K562 (cell line): ENCODE measurements at regions not wholly inside any gene's neighbourhood (a gene's known extent, or its start where the extent isn't known, plus 50 kb on each side); places are given as distances from the start of the nearest gene placed in this dataset.

Experiments used
- ATAC-seq: fragments of 200-7000 bp; cut with Tn5 transposase; 3 replicates; pipeline ENCODE4 v1.9.1; 2020; ENCODE audit warnings: moderate library complexity
- BruUV-seq: library from RNA; stranded (reverse); fragments of 400-500 nt; replicated peaks from 2 replicates; lab custom pipeline; 2021; lab: Mats Ljungman, UMichigan
- CTCF ChIA-PET: fragments of 300-600 bp; formaldehyde crosslinking; extraction: SDS; loops from one replicate; lab custom pipeline; 2021; ENCODE audit warnings: low intra/inter-chr PET ratio; lab: Yijun Ruan, JAX
- POLR2A ChIA-PET: fragments of 300-600, 350-650 bp; sonication (Branson Sonifier 250); formaldehyde crosslinking; extraction: SDS; loops from one replicate; lab custom pipeline; 2021; ENCODE audit warnings: antibody characterized with exemption, inconsistent platforms; lab: Yijun Ruan, JAX
- DNase-seq, 4 experiments: peaks; one replicate each; pipeline versions ENCODE4 v3.0.0 to v3.0.0-alpha.2; 2011 to 2018; ENCODE audit warnings: low spot score in 3 of 4, mixed read lengths in 3 of 4; ENCODE audit errors: extremely low read depth in 1 of 4
- FAIRE-seq: peaks from 2 replicates; lab custom pipeline; 2011; peaks lifted over from hg19 to GRCh38; lab: Jason Lieb, UNC
- H2AFZ ChIP-seq: 2 replicates; pipeline ENCODE4 v1.6.0; 2011; ENCODE audit warnings: low read depth, low read length, control low read depth, inconsistent platforms
- H3K27ac ChIP-seq: fragments of 200-600 bp; 3 replicates; pipeline ENCODE4 v1.8.0; 2011; ENCODE audit warnings: low read depth, mild to moderate bottlenecking, control low read depth, inconsistent platforms, low read length, moderate library complexity, mixed read lengths; ENCODE audit errors: extremely low read depth
- H3K27me3 ChIP-seq, 2 experiments: fragments of 300-600 bp in 1 of 2; 2 replicates in 1 of 2; 3 replicates in 1 of 2; pipeline versions ENCODE4 v1.6.0 to v1.8.0; 2011; ENCODE audit warnings: inconsistent platforms in 2 of 2, low read length in 2 of 2, mild to moderate bottlenecking in 1 of 2, mixed read lengths in 1 of 2, moderate library complexity in 1 of 2; ENCODE audit not compliant: control insufficient read depth in 2 of 2, insufficient read depth in 2 of 2
- H3K36me3 ChIP-seq: fragments of 300-600 bp; 3 replicates; pipeline ENCODE4 v1.8.0; 2011; ENCODE audit warnings: mild to moderate bottlenecking, low read length, inconsistent platforms; ENCODE audit not compliant: control insufficient read depth, insufficient read depth
- H3K4me1 ChIP-seq, 2 experiments: fragments of 200-600 bp in 1 of 2; replicated peaks in 1 of 2; 2 replicates in 1 of 2; 3 replicates in 1 of 2; pipeline versions ENCODE4 v1.5.1 to v1.8.0; 2011; ENCODE audit warnings: inconsistent platforms in 2 of 2, low read length in 2 of 2, mild to moderate bottlenecking in 1 of 2, mixed read lengths in 1 of 2, moderate library complexity in 1 of 2; ENCODE audit not compliant: control insufficient read depth in 2 of 2, insufficient read depth in 2 of 2
- H3K4me2 ChIP-seq: 2 replicates; pipeline ENCODE4 v1.6.1; 2011; ENCODE audit warnings: low read length, control low read depth, inconsistent platforms, mixed read lengths; ENCODE audit not compliant: insufficient read depth
- H3K4me3 ChIP-seq: fragments of 200-600 bp; sonication (generic), shearing (Covaris generic); 2 replicates; pipeline ENCODE4 v1.5.1; 2016; ENCODE audit warnings: control low read depth, inconsistent platforms
- H3K79me2 ChIP-seq: fragments of 200-600 bp; 3 replicates; pipeline ENCODE4 v1.8.0; 2011; ENCODE audit warnings: low read length, inconsistent platforms; ENCODE audit not compliant: control insufficient read depth, insufficient read depth
- H3K9ac ChIP-seq, 2 experiments: 2 replicates each; pipeline versions ENCODE4 v1.6.0 to v1.6.1; 2011; ENCODE audit warnings: low read depth in 2 of 2, low read length in 2 of 2, control low read depth in 1 of 2, inconsistent platforms in 1 of 2, mild to moderate bottlenecking in 1 of 2, mixed read lengths in 1 of 2; ENCODE audit not compliant: insufficient read depth in 1 of 2
- H3K9me1 ChIP-seq: one replicate; pipeline ENCODE4 v1.6.0; 2011; ENCODE audit warnings: inconsistent platforms, mild to moderate bottlenecking, low read length, moderate library complexity; ENCODE audit not compliant: control insufficient read depth, insufficient read depth
- H3K9me3 ChIP-seq: replicated peaks from 2 replicates; pipeline ENCODE4 v1.5.1; 2011; ENCODE audit warnings: low read depth, low read length, inconsistent platforms; ENCODE audit not compliant: control insufficient read depth, insufficient read depth
- H4K20me1 ChIP-seq: replicated peaks from 2 replicates; pipeline ENCODE4 v1.6.1; 2011; ENCODE audit warnings: low read length, inconsistent platforms, mixed read lengths; ENCODE audit not compliant: control insufficient read depth, insufficient read depth
- CEBPG ChIP-seq, 3 experiments: fragments of 200-800 bp in 1 of 3; sonication (Bioruptor generic) in 1 of 3; sonication (generic) in 1 of 3; formaldehyde crosslinking in 1 of 3; IDR thresholded peaks in 2 of 3; conservative IDR thresholded peaks in 1 of 3; 2 replicates each; pipeline versions ENCODE4 v1.6.1 to v1.8.0; 2016 to 2022; ENCODE audit warnings: missing compliant biosample characterization in 2 of 3, missing genetic modification characterization in 2 of 3, mild to moderate bottlenecking in 1 of 3, missing genetic modification reagents in 1 of 3
- ESRRA ChIP-seq: fragments of 450-650 bp; IDR thresholded peaks from 2 replicates; pipeline ENCODE4 v1.6.1; 2014; ENCODE audit warnings: low read depth, mild to moderate bottlenecking, moderate library complexity, borderline replicate concordance
- GABPA ChIP-seq: fragments of 200-800 bp; sonication (Bioruptor generic); conservative IDR thresholded peaks from 2 replicates; pipeline ENCODE4 v1.6.1; 2016; ENCODE audit warnings: low read depth, missing genetic modification characterization, missing compliant biosample characterization
- HOXB6 ChIP-seq: fragments of 250-450 bp; sonication (Bioruptor Pico); IDR thresholded peaks from 2 replicates; pipeline ENCODE4 v1.5.1; 2022; ENCODE audit warnings: mild to moderate bottlenecking, borderline replicate concordance
- KLF13 ChIP-seq: fragments of 450-650 bp; IDR thresholded peaks from 2 replicates; pipeline ENCODE4 v1.6.1; 2016; ENCODE audit warnings: missing genetic modification characterization, low read depth, mild to moderate bottlenecking, missing compliant biosample characterization, moderate library complexity, borderline replicate concordance
- SMARCA4 ChIP-seq: fragments of 450-650 bp; IDR thresholded peaks from 2 replicates; pipeline ENCODE4 v1.6.1; 2016
- ZSCAN32 ChIP-seq: fragments of 450-650 bp; formaldehyde crosslinking; IDR thresholded peaks from 2 replicates; pipeline ENCODE4 v1.4.0; 2020; ENCODE audit warnings: mild to moderate bottlenecking, moderate library complexity
- WGBS: fragments of 100-300 bp; shearing (Covaris generic); methylation state at CpG from one replicate; pipeline ENCODE4 v1.1.6; 2016; ENCODE audit warnings: low coverage, mixed read lengths; ENCODE audit not compliant: insufficient coverage; ENCODE audit errors: missing lambda C conversion rate; 5-methylcytosine and 5-hydroxymethylcytosine counted together
- in situ Hi-C: fragments of 300-500 bp; cut with MboI; formaldehyde crosslinking; loops from 4 replicates; pipeline ENCODE4 v1.15.0; 2018; ENCODE audit warnings: inconsistent platforms, mixed read lengths
- intact Hi-C: fragments of 100-400 bp; cut with micrococcal nuclease; formaldehyde crosslinking; loops from 2 replicates; pipeline ENCODE4 v1.14.2; 2022
- TF ChIP-seq, protein P1 (sequence below), 2 experiments: fragments of 450-650 bp in 1 of 2; sonication (generic) in 1 of 2; formaldehyde crosslinking in 1 of 2; IDR thresholded peaks in 1 of 2; conservative IDR thresholded peaks in 1 of 2; 2 replicates each; pipeline versions ENCODE4 v1.6.1 to v1.8.1; 2016 to 2023; ENCODE audit warnings: mild to moderate bottlenecking in 2 of 2, moderate library complexity in 2 of 2, inconsistent platforms in 1 of 2, missing genetic modification reagents in 1 of 2
- TF ChIP-seq, protein P2 (sequence below): IDR thresholded peaks from 2 replicates; pipeline ENCODE4 v1.6.1; 2016; ENCODE audit warnings: missing genetic modification characterization, missing compliant biosample characterization
- TF ChIP-seq, protein P3 (sequence below): fragments of 250-450 bp; sonication (Bioruptor Pico); IDR thresholded peaks from 2 replicates; pipeline ENCODE4 v1.8.0; 2021; ENCODE audit warnings: moderate library complexity, mild to moderate bottlenecking, inconsistent platforms

DNA sequence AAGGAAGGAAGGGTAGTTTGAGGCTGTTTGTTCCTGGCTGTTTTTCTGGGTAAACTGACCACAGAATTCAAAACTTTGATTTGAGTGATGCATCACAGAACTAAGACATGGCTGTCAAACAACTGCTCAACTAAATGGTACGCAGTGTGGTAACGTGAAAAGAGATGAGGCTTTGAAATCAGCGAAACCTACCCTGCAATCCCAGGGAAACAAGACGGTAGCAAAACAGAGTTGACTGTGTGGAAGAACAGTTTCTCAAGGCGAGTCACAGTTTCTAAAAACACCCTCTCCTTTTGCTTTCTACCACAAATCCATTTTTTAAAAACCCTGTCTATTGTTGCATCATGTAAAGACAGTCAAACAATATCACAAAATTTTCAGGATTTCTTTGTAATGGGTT, 156.0 kb upstream of the MAF start:
- H4K20me1 ChIP-seq = no peaks in the 10 kb centered on the region
- 69% methylated on average over 5 of the region's 5 CpGs for WGBS
- no peak overlapping the region for H3K9ac ChIP-seq
- no peak overlapping the region for H3K4me2 ChIP-seq
- H3K79me2 ChIP-seq = no peaks in the 10 kb centered on the region
- no peaks in the 10 kb centered on the region for H3K9me3 ChIP-seq
- no TSS peak for BruUV-seq
- TF ChIP-seq, protein P1, sequence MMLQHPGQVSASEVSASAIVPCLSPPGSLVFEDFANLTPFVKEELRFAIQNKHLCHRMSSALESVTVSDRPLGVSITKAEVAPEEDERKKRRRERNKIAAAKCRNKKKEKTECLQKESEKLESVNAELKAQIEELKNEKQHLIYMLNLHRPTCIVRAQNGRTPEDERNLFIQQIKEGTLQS (IDR thresholded peaks at IDR 0.05) = 0 out of 2 replicates have a peak, but pooled peaks have one; percentile 10
- TF ChIP-seq, protein P1 (CRISPR knock-in tag; conservative IDR thresholded peaks at IDR 0.05) = no peak
- TF ChIP-seq, protein P2, sequence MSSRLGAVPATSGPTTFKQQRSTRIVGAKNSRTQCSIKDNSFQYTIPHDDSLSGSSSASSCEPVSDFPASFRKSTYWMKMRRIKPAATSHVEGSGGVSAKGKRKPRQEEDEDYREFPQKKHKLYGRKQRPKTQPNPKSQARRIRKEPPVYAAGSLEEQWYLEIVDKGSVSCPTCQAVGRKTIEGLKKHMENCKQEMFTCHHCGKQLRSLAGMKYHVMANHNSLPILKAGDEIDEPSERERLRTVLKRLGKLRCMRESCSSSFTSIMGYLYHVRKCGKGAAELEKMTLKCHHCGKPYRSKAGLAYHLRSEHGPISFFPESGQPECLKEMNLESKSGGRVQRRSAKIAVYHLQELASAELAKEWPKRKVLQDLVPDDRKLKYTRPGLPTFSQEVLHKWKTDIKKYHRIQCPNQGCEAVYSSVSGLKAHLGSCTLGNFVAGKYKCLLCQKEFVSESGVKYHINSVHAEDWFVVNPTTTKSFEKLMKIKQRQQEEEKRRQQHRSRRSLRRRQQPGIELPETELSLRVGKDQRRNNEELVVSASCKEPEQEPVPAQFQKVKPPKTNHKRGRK (tag) = peak; percentile 79
- no peak for TF ChIP-seq GABPA (tag)
- TF ChIP-seq CEBPG (CRISPR knock-in tag; IDR thresholded peaks at IDR 0.05) = no peak
- peak in 1 of 2 experiments; percentile 57; a peak in 2 of 4 replicates for TF ChIP-seq CEBPG (tag; conservative IDR thresholded peaks at IDR 0.05 in 1 of 2, IDR thresholded peaks at IDR 0.05 in 1 of 2)
- TF ChIP-seq ESRRA = no peak
- 0 out of 2 replicates have a peak, but pooled peaks have one; percentile 10 for TF ChIP-seq ZSCAN32 (CRISPR knock-in tag)
- no peak for TF ChIP-seq KLF13
- no peak for TF ChIP-seq SMARCA4
- TF ChIP-seq, protein P3, sequence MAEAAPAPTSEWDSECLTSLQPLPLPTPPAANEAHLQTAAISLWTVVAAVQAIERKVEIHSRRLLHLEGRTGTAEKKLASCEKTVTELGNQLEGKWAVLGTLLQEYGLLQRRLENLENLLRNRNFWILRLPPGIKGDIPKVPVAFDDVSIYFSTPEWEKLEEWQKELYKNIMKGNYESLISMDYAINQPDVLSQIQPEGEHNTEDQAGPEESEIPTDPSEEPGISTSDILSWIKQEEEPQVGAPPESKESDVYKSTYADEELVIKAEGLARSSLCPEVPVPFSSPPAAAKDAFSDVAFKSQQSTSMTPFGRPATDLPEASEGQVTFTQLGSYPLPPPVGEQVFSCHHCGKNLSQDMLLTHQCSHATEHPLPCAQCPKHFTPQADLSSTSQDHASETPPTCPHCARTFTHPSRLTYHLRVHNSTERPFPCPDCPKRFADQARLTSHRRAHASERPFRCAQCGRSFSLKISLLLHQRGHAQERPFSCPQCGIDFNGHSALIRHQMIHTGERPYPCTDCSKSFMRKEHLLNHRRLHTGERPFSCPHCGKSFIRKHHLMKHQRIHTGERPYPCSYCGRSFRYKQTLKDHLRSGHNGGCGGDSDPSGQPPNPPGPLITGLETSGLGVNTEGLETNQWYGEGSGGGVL (CRISPR knock-in tag) = no peak
- no peak for TF ChIP-seq HOXB6
- H3K27ac ChIP-seq = peak overlapping the region; percentile 20; the same call in 1 of the 3 replicates
- no peaks in the 10 kb centered on the region for H3K27me3 ChIP-seq
- in situ Hi-C loops = no loop called here
- intact Hi-C loops = no loop called here
- CTCF ChIA-PET = interaction anchor here (0.7 kb wide), 1 partner anchor 328 kb away, joined by 8 read pairs; no protein-coding TSS in a partner anchor
- peaks cover 0 to 16% of the 10 kb centered on the region in 2 experiments; a peak in 2 of 5 replicates for H3K4me1 ChIP-seq
- H3K9me1 ChIP-seq = no peaks in the 10 kb centered on the region
- POLR2A ChIA-PET = interaction anchor here (0.9 to 1.1 kb wide), 2 partner anchors 303 to 359 kb away, joined by 3 read pairs; no protein-coding TSS in a partner anchor
- ATAC-seq (no peak), FAIRE-seq (no peak), DNase-seq (no peak)
- H2AFZ ChIP-seq = peak overlapping the region; percentile 11; the same call in 1 of the 2 replicates
- H3K4me3 ChIP-seq = no peak overlapping the region
- H3K36me3 ChIP-seq = no peaks in the 10 kb centered on the region
